HEK293 (cell line): ENCODE measurements at regions not wholly inside any gene's neighbourhood (a gene's known extent, or its start where the extent isn't known, plus 50 kb on each side); places are given as distances from the start of the nearest gene placed in this dataset.

ENCODE experiments used
- CTCF ChIA-PET: fragments of 350-600 bp; formaldehyde crosslinking; extraction: SDS; loops from one replicate; lab custom pipeline; 2021; ENCODE audit warnings: antibody characterized with exemption; lab: Yijun Ruan, JAX
- POLR2A ChIA-PET: fragments of 300-600 bp; formaldehyde crosslinking; extraction: SDS; loops from one replicate; lab custom pipeline; 2020; ENCODE audit warnings: antibody characterized with exemption, inconsistent platforms; lab: Yijun Ruan, JAX
- H3K27ac ChIP-seq: fragments of 200-500 bp; sonication (Bioruptor generic); 2 replicates; pipeline ENCODE4 v1.5.1; 2014; ENCODE audit warnings: low read depth, low read length, control low read depth, inconsistent platforms; ENCODE audit errors: extremely low read depth
- H3K36me3 ChIP-seq, 2 experiments: fragments of 200-500 bp in 1 of 2; sonication (Bioruptor generic) in 1 of 2; 1 replicate in 1 of 2; 2 replicates in 1 of 2; pipeline ENCODE4 v1.5.1; 2014 to 2017; ENCODE audit warnings: inconsistent platforms in 2 of 2, low read length in 2 of 2; ENCODE audit not compliant: control insufficient read depth in 2 of 2, insufficient read depth in 1 of 2
- H3K4me1 ChIP-seq: fragments of 200-500 bp; sonication (Bioruptor generic); 2 replicates; pipeline ENCODE4 v1.5.1; 2014; ENCODE audit warnings: mild to moderate bottlenecking, low read length, inconsistent platforms; ENCODE audit not compliant: control insufficient read depth, insufficient read depth
- H3K4me3 ChIP-seq: 2 replicates; pipeline ENCODE4 v1.5.1; 2011; ENCODE audit warnings: low read depth, mild to moderate bottlenecking, control low read depth, low read length, moderate library complexity
- H3K9me3 ChIP-seq: fragments of 200-500 bp; sonication (Bioruptor generic); 2 replicates; pipeline ENCODE4 v1.5.1; 2014; ENCODE audit warnings: low read depth, low read length, inconsistent platforms; ENCODE audit not compliant: control insufficient read depth, insufficient read depth
- EGR2 ChIP-seq: fragments of 450-650 bp; formaldehyde crosslinking; IDR thresholded peaks from 2 replicates; pipeline ENCODE4 v1.5.1; 2016; ENCODE audit warnings: low read depth, missing biosample characterization, missing genetic modification characterization
- FEZF1 ChIP-seq: fragments of 450-650 bp; formaldehyde crosslinking; IDR thresholded peaks from 2 replicates; pipeline ENCODE4 v1.5.1; 2016; ENCODE audit warnings: missing biosample characterization, missing genetic modification characterization
- KLF16 ChIP-seq: fragments of 450-650 bp; formaldehyde crosslinking; IDR thresholded peaks from 2 replicates; pipeline ENCODE4 v1.5.1; 2017; ENCODE audit warnings: missing biosample characterization, missing genetic modification characterization
- ZBTB8A ChIP-seq: fragments of 450-650 bp; formaldehyde crosslinking; IDR thresholded peaks from 2 replicates; pipeline ENCODE4 v1.5.1; 2016; ENCODE audit warnings: missing biosample characterization, missing genetic modification characterization
- ZNF10 ChIP-seq: fragments of 450-650 bp; formaldehyde crosslinking; IDR thresholded peaks from 2 replicates; pipeline ENCODE4 v1.5.1; 2017; ENCODE audit warnings: missing biosample characterization, missing genetic modification characterization
- ZNF146 ChIP-seq: fragments of 450-650 bp; formaldehyde crosslinking; IDR thresholded peaks from 2 replicates; pipeline ENCODE4 v1.5.1; 2016; ENCODE audit warnings: missing biosample characterization, missing genetic modification characterization
- ZNF184 ChIP-seq: fragments of 450-650 bp; IDR thresholded peaks from 2 replicates; pipeline ENCODE4 v1.5.1; 2018; ENCODE audit warnings: missing biosample characterization, mild to moderate bottlenecking, missing genetic modification characterization
- ZNF24 ChIP-seq: fragments of 450-650 bp; formaldehyde crosslinking; IDR thresholded peaks from 2 replicates; pipeline ENCODE4 v1.5.1; 2016; ENCODE audit warnings: missing biosample characterization, missing genetic modification characterization
- ZNF354C ChIP-seq: fragments of 450-650 bp; formaldehyde crosslinking; IDR thresholded peaks from 2 replicates; pipeline ENCODE4 v1.5.1; 2016; ENCODE audit warnings: missing biosample characterization, missing genetic modification characterization, low read depth, borderline replicate concordance
- ZNF473 ChIP-seq: fragments of 450-650 bp; formaldehyde crosslinking; IDR thresholded peaks from 2 replicates; pipeline ENCODE4 v1.5.1; 2017; ENCODE audit warnings: missing biosample characterization, missing genetic modification characterization
- ZNF530 ChIP-seq: fragments of 450-650 bp; formaldehyde crosslinking; IDR thresholded peaks from 2 replicates; pipeline ENCODE4 v1.5.1; 2016; ENCODE audit warnings: low read depth, missing biosample characterization, missing genetic modification characterization
- ZNF555 ChIP-seq: fragments of 450-650 bp; formaldehyde crosslinking; conservative IDR thresholded peaks from 2 replicates; pipeline ENCODE4 v1.5.1; 2017; ENCODE audit warnings: missing biosample characterization, mild to moderate bottlenecking, missing genetic modification characterization, inconsistent platforms
- ZNF585B ChIP-seq: fragments of 450-650 bp; formaldehyde crosslinking; IDR thresholded peaks from 2 replicates; pipeline ENCODE4 v1.5.1; 2016; ENCODE audit warnings: missing biosample characterization, missing genetic modification characterization
- ZNF600 ChIP-seq: fragments of 450-650 bp; formaldehyde crosslinking; IDR thresholded peaks from 2 replicates; pipeline ENCODE4 v1.5.1; 2016; ENCODE audit warnings: missing biosample characterization, missing genetic modification characterization
- ZNF626 ChIP-seq: fragments of 450-650 bp; sonication (Bioruptor Pico); formaldehyde crosslinking; IDR thresholded peaks from 2 replicates; pipeline ENCODE4 v1.5.1; 2018; ENCODE audit warnings: missing biosample characterization, missing genetic modification characterization, inconsistent platforms
- ZNF629 ChIP-seq: fragments of 450-650 bp; formaldehyde crosslinking; IDR thresholded peaks from 2 replicates; pipeline ENCODE4 v1.5.1; 2017; ENCODE audit warnings: missing biosample characterization, missing genetic modification characterization
- ZNF654 ChIP-seq: fragments of 450-650 bp; formaldehyde crosslinking; IDR thresholded peaks from 2 replicates; pipeline ENCODE4 v1.5.1; 2016; ENCODE audit warnings: low read depth, missing biosample characterization, missing genetic modification characterization
- ZNF843 ChIP-seq: fragments of 450-650 bp; formaldehyde crosslinking; IDR thresholded peaks from 2 replicates; pipeline ENCODE4 v1.5.1; 2016; ENCODE audit warnings: missing biosample characterization, missing genetic modification characterization
- TF ChIP-seq, protein P1 (sequence below): fragments of 450-650 bp; formaldehyde crosslinking; IDR thresholded peaks from 2 replicates; pipeline ENCODE4; 2016; ENCODE audit warnings: missing biosample characterization, missing genetic modification characterization
- TF ChIP-seq, protein P2 (sequence below): fragments of 450-650 bp; formaldehyde crosslinking; IDR thresholded peaks from 2 replicates; pipeline ENCODE4 v1.5.1; 2016; ENCODE audit warnings: missing biosample characterization, missing genetic modification characterization
- TF ChIP-seq, protein P3 (sequence below): fragments of 450-650 bp; formaldehyde crosslinking; IDR thresholded peaks from 2 replicates; pipeline ENCODE4 v1.5.1; 2017; ENCODE audit warnings: missing biosample characterization, missing genetic modification characterization
- TF ChIP-seq, protein P4 (sequence below): fragments of 450-650 bp; formaldehyde crosslinking; IDR thresholded peaks from 2 replicates; pipeline ENCODE4 v1.5.1; 2016; ENCODE audit warnings: missing biosample characterization, missing genetic modification characterization
- TF ChIP-seq, protein P5 (sequence below): fragments of 450-650 bp; formaldehyde crosslinking; IDR thresholded peaks from 2 replicates; pipeline ENCODE4 v1.5.1; 2017; ENCODE audit warnings: missing biosample characterization, missing genetic modification characterization
- TF ChIP-seq, protein P6 (sequence below): fragments of 450-650 bp; formaldehyde crosslinking; IDR thresholded peaks from 2 replicates; pipeline ENCODE4 v1.5.1; 2017; ENCODE audit warnings: missing biosample characterization, mild to moderate bottlenecking, missing genetic modification characterization, moderate library complexity

DNA sequence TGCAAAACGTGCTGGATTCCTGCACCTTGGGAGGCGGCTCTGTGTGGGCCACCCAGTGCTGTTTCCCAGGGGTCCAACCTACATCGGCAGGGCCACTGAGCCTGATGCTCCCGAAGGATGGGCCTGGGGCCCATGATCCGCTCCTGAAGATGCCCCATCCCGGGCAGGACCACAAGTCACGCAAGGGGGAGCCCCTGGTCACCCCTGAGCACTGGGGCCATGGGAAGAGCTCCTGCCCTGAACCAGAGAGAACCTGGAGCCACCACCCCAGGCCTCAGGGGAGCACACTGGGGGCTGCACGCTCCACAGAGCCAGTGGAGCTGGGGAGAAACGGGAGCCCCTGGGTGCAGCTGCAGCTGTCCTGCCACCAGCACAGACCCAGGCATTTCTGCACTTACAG is 124.6 kb upstream of the SFSWAP start:
- POLR2A ChIA-PET: no interaction called here
- CTCF ChIA-PET: no interaction called here
- no peak overlapping the region for H3K4me3 ChIP-seq

DNA sequence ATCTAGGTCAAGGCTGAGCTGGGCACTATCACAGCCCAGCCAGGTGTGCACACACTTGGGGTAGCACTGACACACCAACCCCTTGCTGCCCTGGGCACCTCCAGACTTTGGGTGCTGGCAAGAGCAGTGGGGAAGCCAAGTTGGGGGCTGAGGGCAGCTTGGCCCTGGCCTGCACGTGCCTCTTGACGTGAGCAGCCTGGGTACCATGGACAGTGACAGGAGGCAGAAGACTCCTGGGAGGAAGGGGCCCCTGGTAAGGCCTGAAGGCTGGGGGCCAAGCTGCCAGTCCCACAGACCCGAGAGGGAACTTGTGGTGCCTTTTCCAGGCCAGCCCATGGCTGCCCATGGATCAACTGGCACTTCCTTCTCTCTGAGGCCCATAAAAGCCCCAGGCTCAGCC is 124.1 kb upstream of the SFSWAP start:
- Histone ChIP-seq H3K27ac (no peak overlapping the region), H3K9me3 (no peaks in the 10 kb centered on the region), H3K36me3 (no peaks in the 10 kb centered on the region), H3K4me1 (no peaks in the 10 kb centered on the region), H3K4me3 (no peak overlapping the region)
- POLR2A ChIA-PET: no interaction called here
- TF ChIP-seq, protein P1, sequence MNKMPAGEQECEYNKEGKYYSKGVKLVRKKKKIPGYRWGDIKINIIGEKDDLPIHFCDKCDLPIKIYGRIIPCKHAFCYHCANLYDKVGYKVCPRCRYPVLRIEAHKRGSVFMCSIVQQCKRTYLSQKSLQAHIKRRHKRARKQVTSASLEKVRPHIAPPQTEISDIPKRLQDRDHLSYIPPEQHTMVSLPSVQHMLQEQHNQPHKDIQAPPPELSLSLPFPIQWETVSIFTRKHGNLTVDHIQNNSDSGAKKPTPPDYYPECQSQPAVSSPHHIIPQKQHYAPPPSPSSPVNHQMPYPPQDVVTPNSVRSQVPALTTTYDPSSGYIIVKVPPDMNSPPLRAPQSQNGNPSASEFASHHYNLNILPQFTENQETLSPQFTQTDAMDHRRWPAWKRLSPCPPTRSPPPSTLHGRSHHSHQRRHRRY (tag by site-specific recombination): no peak
- TF ChIP-seq ZNF629 (tag by site-specific recombination): no peak
- no peak for TF ChIP-seq ZNF555 (tag by site-specific recombination)
- TF ChIP-seq EGR2 (tag by site-specific recombination): no peak
- TF ChIP-seq, protein P2, sequence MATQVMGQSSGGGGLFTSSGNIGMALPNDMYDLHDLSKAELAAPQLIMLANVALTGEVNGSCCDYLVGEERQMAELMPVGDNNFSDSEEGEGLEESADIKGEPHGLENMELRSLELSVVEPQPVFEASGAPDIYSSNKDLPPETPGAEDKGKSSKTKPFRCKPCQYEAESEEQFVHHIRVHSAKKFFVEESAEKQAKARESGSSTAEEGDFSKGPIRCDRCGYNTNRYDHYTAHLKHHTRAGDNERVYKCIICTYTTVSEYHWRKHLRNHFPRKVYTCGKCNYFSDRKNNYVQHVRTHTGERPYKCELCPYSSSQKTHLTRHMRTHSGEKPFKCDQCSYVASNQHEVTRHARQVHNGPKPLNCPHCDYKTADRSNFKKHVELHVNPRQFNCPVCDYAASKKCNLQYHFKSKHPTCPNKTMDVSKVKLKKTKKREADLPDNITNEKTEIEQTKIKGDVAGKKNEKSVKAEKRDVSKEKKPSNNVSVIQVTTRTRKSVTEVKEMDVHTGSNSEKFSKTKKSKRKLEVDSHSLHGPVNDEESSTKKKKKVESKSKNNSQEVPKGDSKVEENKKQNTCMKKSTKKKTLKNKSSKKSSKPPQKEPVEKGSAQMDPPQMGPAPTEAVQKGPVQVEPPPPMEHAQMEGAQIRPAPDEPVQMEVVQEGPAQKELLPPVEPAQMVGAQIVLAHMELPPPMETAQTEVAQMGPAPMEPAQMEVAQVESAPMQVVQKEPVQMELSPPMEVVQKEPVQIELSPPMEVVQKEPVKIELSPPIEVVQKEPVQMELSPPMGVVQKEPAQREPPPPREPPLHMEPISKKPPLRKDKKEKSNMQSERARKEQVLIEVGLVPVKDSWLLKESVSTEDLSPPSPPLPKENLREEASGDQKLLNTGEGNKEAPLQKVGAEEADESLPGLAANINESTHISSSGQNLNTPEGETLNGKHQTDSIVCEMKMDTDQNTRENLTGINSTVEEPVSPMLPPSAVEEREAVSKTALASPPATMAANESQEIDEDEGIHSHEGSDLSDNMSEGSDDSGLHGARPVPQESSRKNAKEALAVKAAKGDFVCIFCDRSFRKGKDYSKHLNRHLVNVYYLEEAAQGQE (tag by site-specific recombination): peak; percentile 88
- no peak for TF ChIP-seq ZNF146 (tag by site-specific recombination)
- TF ChIP-seq, protein P3, sequence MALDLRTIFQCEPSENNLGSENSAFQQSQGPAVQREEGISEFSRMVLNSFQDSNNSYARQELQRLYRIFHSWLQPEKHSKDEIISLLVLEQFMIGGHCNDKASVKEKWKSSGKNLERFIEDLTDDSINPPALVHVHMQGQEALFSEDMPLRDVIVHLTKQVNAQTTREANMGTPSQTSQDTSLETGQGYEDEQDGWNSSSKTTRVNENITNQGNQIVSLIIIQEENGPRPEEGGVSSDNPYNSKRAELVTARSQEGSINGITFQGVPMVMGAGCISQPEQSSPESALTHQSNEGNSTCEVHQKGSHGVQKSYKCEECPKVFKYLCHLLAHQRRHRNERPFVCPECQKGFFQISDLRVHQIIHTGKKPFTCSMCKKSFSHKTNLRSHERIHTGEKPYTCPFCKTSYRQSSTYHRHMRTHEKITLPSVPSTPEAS (tag by site-specific recombination): no peak
- CTCF ChIA-PET: no interaction called here

More for the DNA sequence above, 124.6 kb upstream of the SFSWAP start:
- no peaks in the 10 kb centered on the region for H3K4me1 ChIP-seq
- TF ChIP-seq ZNF530 (tag by site-specific recombination) (no peak), ZNF184 (no peak), ZNF473 (no peak), ZNF10 (no peak), FEZF1 (tag by site-specific recombination) (no peak), ZNF654 (tag by site-specific recombination) (no peak), ZNF585B (tag by site-specific recombination) (no peak), ZBTB8A (tag by site-specific recombination) (no peak), KLF16 (no peak), ZNF626 (tag by site-specific recombination) (no peak), ZNF24 (no peak), ZNF843 (tag by site-specific recombination) (no peak), ZNF354C (tag by site-specific recombination) (no peak), ZNF600 (tag by site-specific recombination) (no peak)
- TF ChIP-seq, protein P4, sequence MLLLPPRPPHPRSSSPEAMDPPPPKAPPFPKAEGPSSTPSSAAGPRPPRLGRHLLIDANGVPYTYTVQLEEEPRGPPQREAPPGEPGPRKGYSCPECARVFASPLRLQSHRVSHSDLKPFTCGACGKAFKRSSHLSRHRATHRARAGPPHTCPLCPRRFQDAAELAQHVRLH: no peak
- TF ChIP-seq, protein P5, sequence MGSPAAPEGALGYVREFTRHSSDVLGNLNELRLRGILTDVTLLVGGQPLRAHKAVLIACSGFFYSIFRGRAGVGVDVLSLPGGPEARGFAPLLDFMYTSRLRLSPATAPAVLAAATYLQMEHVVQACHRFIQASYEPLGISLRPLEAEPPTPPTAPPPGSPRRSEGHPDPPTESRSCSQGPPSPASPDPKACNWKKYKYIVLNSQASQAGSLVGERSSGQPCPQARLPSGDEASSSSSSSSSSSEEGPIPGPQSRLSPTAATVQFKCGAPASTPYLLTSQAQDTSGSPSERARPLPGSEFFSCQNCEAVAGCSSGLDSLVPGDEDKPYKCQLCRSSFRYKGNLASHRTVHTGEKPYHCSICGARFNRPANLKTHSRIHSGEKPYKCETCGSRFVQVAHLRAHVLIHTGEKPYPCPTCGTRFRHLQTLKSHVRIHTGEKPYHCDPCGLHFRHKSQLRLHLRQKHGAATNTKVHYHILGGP (tag by site-specific recombination): no peak
- TF ChIP-seq, protein P6, sequence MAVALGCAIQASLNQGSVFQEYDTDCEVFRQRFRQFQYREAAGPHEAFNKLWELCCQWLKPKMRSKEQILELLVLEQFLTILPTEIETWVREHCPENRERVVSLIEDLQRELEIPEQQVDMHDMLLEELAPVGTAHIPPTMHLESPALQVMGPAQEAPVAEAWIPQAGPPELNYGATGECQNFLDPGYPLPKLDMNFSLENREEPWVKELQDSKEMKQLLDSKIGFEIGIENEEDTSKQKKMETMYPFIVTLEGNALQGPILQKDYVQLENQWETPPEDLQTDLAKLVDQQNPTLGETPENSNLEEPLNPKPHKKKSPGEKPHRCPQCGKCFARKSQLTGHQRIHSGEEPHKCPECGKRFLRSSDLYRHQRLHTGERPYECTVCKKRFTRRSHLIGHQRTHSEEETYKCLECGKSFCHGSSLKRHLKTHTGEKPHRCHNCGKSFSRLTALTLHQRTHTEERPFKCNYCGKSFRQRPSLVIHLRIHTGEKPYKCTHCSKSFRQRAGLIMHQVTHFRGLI (tag by site-specific recombination): no peak
- TF ChIP-seq, all 188 proteins: peak for 0
- Histone ChIP-seq H3K36me3 (no peaks in the 10 kb centered on the region), H3K27ac (no peak overlapping the region), H3K9me3 (no peaks in the 10 kb centered on the region)
